GM12873 (cell line): ENCODE measurements at regions not wholly inside any gene's neighbourhood (a gene's known extent, or its start where the extent isn't known, plus 50 kb on each side); places are given as distances from the start of the nearest gene placed in this dataset.

Experiments
- TF ChIP-seq, protein P1 (sequence below): IDR thresholded peaks from 2 replicates; pipeline ENCODE4 v1.5.1; 2012; ENCODE audit warnings: low read depth, mild to moderate bottlenecking, moderate library complexity, low read length, control low read depth; ENCODE audit not compliant: insufficient read depth; ENCODE audit errors: missing control alignments

DNA sequence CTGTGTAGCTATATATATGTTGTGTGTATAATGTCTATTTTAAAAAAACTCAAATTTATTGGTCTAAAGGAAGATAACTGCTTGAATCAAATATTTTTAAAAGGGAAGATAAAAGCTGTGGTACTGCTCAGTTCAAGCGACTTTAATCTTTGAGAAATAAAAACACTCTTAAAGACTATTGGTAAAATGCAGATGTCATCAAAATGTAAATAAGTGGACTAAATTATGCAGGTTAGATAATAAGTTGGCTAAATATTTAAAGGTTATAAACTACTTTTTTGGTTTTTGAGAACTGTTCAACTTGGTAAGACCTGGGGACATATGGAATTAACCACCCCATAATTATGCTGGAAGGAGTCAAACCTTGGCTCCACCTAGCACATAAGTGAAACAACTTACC, 144.7 kb upstream of the ITM2A start:
- TF ChIP-seq, protein P1, sequence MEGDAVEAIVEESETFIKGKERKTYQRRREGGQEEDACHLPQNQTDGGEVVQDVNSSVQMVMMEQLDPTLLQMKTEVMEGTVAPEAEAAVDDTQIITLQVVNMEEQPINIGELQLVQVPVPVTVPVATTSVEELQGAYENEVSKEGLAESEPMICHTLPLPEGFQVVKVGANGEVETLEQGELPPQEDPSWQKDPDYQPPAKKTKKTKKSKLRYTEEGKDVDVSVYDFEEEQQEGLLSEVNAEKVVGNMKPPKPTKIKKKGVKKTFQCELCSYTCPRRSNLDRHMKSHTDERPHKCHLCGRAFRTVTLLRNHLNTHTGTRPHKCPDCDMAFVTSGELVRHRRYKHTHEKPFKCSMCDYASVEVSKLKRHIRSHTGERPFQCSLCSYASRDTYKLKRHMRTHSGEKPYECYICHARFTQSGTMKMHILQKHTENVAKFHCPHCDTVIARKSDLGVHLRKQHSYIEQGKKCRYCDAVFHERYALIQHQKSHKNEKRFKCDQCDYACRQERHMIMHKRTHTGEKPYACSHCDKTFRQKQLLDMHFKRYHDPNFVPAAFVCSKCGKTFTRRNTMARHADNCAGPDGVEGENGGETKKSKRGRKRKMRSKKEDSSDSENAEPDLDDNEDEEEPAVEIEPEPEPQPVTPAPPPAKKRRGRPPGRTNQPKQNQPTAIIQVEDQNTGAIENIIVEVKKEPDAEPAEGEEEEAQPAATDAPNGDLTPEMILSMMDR: no peak

DNA sequence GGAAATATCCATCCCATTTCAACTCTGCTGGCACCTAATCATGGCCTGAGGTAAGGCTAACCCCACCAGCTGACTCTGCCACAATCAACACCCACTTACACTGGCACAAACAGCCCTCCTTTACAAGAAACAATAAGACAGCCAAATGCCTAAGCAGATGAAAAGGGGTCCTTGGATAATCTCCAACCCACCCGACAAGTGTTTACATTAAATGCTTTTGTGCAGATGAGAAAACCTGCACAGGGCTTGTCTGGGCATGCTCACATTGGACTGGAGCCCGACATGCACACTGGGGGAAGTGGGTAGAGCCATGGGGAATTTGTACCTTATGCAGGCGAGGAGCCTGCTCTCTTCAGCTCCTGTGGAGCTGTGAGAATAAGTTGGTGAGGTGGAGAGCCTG, 138.9 kb upstream of the ITM2A start:
- TF ChIP-seq, protein P1: no peak

DNA sequence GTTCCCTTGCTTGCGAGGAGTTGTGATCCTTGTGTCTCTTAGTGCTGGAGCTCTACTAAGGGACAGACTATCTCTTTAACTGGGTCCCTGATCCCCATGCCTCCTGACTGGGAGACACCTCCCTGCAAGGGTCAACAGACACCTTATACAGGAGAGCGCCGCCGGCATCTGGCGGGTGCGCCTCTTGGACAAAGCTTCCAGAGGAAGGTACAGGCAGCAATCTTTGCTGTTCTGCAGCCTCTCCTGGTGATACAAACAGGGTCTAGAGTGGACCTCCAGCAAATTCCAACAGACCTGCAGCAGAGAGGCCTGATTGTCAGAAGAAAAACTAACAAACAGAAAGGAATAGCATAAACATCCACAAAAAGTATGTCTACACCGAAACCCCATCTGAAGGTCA, 115.6 kb upstream of the ITM2A start:
- TF ChIP-seq, protein P1: no peak

DNA sequence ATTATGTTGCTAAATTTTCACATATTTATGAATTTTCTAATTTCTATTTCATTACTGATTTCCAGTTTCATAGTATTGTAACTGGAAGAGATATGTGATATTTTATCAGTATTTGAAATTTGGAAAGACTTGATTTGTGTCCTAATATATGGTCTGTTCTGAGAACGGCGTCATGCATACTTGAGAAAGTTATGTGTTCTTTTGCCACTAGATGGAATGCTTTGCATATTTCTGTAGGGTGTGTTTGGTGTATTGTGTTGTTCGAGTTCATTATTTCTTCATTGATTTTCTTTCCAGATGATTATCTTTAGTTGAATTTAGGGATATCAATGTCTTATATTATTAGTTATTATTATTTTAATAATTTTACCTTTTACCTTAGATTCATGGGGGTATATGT, 110.6 kb upstream of the ITM2A start:
- TF ChIP-seq, protein P1: no peak

DNA sequence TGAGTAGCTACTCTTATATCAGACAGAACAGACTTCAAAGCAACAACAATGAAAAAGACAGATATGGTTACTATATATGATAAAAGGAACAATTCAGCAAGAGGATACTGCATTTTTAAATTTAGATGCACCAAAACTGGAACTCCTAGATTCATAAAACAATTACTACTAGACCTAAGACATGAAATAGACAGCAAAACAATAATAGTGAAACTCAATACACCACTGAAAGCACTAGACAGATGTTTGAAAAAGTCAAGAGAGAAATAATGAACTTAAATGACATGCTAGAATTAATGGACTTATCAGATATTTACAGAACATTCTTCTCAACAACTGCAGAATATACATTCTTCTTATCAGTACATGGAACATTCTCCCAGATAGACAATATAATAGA, 99.5 kb upstream of the ITM2A start:
- TF ChIP-seq, protein P1: no peak

DNA sequence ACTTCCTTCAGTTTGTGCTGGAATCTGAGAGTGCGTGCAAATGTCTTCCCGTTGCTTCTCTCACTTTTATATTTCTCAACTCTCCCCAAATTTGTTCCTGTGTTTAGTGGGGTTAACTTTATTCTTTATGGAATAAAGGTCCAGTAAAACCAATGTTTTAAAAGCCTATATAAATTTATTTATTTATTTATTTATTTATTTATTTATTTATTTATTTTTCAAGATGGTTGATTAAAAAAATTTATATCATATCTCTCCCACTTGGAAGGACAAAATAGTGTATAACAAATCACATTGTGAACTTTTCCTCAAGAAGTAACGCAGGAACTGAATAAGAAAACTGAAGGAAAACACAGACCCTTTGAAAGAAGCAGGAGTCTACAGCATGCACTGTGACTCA, 95.3 kb upstream of the ITM2A start:
- TF ChIP-seq, protein P1: no peak

- TF ChIP-seq, protein P1: no peak
Measured at GRCh38 chrX:79452881-79453280, 85.7 kb upstream of the ITM2A start.
